NCI-H128 (cell line): ENCODE measurements at regions not wholly inside any gene's neighbourhood (a gene's known extent, or its start where the extent isn't known, plus 50 kb on each side); places are given as distances from the start of the nearest gene placed in this dataset.

Source experiments
- DNase-seq: peaks from one replicate; lab custom pipeline; 2025; ENCODE audit not compliant: unreplicated experiment; lab: John Stamatoyannopoulos, UW

DNA sequence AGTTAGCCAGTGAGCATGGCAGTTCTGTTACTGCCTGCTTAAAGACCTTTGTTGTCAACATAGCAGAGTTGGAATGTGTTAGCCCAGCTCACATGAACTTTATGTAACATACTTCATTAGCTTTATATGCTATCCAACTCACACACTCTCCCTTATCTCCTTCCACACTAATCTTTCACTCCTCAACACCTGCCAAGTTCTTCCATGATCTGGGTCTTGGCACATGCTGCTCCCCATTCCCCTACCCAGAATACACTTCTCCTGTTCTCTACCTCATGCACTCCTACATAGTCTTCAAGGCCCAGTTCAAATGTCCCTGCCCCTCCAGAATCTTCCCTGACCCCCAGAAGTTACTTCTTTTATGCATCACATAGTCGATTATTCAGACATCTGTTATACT, 179.3 kb downstream of the KATNAL1 start:
- no peak for DNase-seq

DNA sequence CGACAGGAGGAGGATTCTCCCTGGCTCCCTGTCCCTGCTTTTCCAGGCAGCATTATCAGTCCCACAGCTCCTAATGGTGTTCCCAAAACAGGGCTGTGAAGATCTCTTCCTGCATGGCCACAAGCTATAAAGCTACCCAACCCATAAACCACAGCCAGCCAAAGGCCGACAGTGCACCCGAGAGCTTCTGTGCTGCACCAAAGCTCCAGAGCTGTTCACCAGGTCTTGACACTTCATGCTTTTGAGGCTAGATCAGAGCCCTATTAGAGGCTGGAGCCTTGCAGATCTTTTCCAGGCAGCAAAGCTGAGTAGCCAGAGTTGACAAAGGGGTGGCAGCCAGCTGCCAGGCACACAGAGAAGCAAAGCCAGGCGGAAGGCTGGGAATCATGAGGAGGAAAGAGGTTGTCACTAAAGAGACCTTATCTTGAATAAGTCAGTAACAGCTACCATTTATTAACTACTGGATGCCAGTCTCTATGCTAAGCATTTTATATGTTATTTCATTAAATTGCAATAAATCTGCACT, 180.4 kb downstream of the KATNAL1 start:
- no peak for DNase-seq

DNA sequence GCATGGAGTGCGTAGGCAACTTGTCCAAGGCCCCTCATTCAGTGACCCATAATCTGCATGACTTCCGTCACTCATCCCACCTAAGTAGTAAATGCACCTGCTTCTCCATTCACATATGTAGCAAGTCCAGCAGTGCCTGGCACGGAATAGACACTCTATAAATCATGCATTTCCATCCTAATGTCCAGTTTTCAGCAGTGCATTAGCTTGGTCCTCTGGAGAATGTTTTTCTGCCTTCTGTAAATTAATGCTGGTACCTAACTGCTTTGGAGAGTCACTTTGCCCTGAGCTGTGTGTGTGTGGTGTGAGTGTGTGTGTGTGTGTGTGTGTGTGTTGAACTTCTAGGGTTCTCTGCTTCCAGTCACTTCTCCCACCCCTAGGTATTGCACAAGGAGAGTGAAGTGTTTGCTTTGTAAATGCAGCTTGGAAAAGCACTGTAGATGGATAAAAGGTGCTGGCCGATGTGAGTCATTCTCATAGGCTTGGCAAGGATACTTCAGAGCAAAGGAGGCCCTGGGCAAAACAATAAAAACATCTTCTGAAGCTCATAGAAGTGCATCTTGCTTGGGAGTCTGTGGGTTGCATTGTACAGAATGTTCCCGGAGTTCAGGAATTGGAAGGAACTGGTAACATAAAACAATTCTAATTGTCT, 181.8 kb downstream of the KATNAL1 start:
- peak; percentile 6 for DNase-seq

DNA sequence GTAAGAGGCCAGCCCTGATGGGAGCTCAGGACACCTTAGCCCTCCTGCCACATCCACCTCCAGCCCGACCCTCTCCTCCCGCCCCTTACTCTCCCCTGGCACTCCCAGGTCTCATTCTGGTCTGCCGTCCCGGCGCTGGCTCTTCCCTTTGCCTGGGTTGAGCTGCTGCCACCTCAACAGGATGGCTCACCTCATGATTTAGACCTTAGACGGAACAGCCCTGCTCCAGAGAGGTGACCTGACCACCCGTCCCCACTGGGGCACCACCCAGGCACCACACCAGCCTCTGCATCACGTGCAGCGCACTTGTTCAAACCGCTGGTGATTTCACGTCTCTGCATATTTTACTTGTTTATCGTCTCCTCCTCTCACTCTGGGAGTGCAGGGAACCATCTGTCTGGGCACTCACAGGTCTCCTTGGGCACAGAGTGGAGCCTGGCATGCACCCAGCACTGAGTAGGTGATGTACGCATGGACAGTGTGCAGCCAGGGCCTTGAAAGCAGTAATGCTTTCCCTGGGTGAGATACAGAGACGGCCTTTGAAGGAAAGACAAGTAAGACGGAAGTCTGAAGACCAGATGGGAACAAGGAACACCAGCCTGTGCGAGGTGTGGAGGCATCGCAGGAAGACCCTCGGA, 183.1 kb downstream of the KATNAL1 start:
- DNase-seq, result no peak

DNA sequence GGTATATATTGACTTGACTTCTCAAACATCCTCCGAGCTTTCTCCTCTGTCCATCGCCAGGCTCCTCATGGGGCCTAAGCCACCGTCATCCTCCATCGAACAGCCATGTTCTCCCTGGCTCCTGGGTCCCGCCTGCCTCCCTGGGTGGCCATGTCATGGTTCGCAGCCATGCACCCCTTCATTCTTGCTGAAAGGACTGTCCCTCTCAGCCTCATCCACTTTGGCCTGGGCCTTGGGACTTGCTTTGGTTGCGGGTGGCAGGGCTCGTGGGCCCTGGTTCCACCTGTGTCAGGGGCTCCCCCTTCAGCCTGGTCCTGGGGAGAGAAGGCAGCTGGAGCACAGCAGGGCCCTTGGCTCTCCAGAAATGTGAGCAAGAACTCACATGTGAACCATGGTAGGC, 183.8 kb downstream of the KATNAL1 start:
- no peak for DNase-seq

DNA sequence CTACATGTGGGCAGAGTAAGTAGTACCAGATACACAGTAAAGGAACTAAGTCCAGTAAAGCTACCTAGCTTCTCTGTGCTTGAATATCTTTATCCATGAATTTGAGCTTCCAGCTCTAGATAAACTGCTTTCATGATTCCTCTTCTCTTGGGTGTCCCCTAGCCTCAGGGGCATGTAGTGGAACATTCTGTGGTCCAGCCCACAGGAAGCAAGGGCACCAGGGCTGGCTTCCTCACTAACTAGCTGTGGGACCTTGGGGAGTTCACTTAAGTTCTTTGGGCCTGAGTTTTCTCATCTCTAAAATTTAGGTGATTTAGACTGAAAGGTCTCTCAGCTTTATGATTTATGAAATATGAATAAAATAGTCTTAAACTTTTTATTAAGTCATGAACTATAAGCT, 185.7 kb downstream of the KATNAL1 start:
- no peak for DNase-seq

DNA sequence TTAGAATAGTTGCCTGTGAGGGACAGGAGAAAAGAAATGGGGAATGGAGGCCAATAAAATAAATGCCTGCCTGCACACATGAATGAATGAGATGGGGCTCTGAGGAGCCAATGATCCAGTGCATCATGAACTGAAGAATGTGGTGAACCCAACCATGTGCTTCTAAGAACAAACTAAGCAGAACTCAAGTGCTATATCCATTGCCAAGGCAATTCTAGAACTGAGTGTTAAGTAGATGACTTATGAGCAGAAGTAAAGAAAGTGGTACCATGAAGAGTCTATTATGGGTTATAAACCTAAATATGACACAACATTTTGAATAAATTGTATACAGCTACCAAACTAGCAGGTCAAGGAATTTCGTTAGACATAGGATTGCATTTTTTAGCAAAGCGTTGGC, 186.1 kb downstream of the KATNAL1 start:
- DNase-seq, result no peak

DNA sequence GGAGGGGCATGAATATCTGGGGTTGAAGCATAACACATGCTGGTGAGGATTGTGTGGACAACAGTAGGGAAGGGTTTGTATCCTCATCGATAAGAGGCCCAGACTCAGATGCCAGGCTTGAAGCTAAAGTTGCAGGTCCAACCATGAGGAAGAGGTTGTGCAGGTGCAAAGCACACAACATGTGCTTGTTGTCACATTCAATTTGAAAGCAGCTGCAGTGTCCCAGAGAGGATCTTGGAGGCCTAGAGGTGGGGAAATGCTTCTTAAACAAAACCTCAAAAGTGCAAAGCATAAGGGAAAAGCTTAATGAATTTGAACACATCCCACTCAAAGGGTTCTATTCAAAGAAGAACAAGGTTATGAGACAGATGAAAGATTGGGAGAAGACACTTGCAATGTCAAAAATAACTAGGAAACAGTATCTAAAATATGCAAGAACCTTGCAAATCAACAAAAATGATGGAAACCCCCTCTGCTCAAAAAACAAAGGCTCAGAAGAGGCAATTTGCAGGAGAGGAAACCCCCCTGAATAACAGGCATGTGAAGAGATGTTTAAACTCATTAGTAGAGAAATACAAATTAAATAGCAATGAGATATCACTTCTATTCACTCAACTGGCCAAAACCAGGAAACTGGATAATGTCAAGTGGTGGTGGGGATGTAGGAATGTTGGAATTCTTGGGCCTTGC, 187.1 kb downstream of the KATNAL1 start:
- no peak for DNase-seq

DNA sequence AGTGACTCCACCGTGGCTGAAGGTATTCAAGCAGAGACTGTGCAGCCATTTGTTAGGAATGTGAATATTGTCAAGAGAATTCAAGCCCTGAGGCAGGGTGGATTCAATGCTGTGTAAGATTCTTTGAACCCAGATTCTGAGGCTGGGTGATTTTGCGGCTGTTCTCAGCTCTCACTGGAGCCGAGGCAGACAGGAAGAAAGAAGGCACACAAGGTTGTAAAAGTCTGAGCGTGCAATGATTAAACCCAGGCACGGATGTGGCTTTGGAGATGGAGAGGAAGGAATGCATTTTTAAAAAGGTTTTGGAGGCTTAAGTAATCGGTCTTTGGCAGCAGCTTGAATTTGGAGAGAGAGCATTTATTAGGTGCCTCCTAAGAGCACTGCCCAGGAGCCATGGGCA, 187.9 kb downstream of the KATNAL1 start:
- DNase-seq, result no peak

DNA sequence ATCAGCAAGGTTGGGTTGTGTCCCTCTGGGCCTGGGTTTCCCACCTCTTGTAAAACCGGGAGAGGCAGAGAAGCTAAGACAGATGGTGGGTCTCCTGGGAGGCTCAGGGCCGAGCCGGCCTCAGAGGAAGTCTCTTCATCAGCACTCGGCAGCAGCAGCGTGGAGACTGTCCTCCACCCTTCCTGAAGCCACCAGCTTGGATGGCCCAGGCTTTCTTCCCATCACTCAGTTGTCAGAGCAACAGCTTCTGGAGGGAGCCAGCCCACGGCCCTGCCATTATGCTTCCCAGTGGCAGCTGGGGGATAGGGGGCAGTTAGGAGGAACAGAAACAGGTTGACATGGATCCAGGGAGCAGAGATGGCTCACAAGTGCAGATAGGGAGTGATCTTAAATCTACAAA, 191.0 kb downstream of the KATNAL1 start:
- no peak for DNase-seq

DNA sequence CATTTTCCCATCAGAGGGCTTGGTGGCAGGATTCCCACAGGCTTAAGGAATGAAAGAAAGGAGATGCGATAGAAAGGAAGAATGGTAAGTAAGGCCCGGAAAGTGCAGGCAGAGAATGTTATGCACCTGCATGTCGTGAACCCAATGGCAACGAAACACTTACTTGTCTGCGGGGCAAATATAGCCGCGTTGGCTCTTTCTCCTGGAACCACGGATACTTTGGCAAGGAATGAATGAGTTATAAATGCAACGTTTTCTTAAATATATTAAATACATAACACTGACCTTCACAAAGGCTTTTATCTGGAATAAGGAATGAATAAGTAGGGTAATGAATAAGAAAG, 192.1 kb downstream of the KATNAL1 start:
- no peak for DNase-seq

DNA sequence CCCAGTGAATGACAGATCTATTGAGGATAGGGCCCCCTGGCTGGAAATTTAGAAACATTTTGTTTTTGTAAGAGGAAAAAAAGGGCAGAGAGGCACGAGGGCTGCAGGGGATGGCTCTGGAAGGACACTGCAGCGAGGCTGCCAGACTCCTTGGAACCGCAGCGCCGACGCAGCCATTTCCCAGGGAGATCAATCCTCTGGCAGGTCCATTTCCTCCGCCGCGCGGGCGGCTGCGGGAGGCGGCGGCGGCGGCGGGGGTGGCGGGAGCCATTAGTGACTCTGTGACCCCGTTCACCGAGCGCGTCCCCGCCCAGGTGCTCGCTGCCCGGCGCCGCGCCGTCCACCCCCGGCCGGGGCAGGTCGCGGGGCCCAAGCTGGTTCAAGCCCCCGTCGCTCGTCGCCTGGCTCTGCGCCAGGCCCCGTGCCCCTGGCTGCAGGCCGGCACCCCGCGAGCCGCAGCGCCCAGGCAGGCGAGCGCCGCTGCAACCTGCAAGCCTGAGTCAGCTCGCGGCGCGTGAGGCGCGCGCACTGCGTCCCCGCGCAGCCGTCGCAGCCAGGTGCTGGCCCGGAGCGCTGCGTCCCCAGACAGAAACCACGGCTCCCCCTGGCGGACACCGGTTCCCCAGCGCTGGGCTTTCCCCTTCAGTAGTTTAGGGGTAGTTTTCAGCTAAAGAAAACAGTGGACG, 192.6 kb downstream of the KATNAL1 start:
- DNase-seq, result peak; percentile 70

DNA sequence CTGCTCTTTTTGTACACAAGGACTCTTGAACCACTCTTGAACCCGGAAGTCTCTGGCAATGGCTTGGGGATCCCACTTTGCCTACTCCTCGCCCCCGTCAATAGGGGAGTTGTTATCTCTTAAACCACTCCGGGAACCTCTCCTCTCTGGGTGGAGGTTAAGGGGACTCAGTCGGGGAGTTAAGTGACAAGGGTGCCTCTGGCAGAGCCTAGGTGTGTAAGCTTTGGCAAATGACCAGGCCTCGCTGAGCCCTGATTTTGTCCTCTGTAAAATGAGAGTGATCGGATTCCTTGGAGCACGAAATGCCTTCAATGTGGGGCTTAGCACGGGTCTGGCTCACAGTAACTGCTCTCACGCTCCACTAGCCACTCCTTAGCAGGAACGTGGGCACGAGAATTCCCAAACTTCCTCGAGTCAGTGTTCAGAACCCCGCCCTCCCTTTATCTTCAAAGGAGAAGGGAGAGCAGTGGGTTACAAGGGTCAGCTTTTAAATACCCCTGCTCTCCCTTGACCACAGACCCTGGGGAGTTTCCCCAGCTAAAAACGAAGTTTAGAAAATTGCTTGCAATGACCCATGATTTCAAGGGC, 193.3 kb downstream of the KATNAL1 start:
- no peak for DNase-seq

DNA sequence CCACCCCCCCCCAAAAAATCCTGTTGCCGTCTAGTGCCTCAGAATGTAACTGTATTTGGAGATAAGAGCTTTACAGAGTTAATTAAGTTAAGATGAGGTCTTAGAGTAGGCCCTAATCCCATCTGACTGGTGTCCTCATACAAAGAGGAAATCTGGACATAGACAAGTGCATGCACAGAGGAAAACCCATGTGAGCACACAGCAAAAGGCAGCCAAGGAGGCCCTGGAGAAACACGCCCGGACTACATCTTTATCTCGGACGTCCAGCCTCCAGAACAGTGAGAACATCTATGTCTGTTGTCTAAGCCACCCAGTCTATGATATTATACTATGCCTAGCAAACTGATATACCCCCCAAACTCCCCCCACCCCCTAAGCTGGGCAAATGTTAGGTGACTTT, 193.8 kb downstream of the KATNAL1 start:
- DNase-seq, result no peak

DNA sequence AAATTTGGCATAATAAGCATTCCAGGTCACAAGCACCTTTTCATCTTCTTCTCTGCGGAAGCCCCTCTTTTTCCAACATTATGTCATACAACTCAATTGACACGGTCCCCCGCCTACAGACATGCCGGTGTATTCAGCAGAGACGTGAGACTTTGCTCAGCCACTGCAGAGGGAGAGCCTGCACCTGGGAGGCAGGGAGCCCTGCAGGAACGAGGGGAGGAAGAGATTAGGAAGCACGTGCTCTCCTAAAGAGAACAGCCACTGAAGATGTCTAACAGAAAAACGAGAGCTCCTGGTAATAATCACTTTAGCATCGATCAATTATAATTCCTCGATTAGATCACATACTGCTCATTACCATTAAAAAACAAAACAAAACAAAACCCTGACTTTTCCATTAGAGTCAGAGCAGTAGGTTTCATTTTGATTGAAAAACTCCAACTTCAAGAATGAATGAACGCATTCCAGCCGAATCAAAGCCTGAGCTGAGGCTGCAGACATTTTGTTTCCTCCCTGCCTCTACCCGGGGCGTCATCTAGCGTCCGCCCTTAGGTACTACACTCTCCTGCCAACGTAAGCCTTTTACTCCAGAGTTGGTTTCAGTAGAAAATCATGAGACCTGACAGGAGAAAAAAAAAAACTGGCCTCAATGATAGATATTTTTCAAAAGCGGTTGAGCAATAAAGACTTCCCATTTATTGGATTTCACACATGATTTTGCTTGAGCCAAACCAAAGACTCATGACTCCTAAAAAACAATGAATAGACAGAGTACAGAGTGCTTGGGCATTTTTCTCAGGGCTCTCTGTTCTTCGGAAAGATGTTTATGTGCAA, 194.5 kb downstream of the KATNAL1 start:
- peak; percentile 58 for DNase-seq

DNA sequence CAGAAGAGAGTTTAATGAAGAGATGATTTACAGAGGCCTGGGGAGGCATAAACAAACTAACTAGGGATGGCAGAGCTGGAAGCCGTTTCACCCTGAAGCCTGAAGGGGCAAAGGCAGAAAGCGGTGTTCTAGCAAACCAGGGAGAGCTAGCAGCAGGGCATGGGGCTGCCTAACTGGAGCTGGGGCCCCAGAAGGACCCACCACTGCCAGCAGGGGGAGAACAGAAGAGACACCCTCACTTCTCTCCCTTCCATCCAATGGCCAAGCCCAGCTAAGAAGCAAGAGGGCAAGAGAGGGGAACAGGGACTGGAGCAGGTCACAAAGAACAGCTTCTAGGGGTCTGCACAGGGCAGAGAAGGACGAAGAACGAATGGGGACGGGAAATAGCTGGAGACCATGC, 195.5 kb downstream of the KATNAL1 start:
- no peak for DNase-seq

DNA sequence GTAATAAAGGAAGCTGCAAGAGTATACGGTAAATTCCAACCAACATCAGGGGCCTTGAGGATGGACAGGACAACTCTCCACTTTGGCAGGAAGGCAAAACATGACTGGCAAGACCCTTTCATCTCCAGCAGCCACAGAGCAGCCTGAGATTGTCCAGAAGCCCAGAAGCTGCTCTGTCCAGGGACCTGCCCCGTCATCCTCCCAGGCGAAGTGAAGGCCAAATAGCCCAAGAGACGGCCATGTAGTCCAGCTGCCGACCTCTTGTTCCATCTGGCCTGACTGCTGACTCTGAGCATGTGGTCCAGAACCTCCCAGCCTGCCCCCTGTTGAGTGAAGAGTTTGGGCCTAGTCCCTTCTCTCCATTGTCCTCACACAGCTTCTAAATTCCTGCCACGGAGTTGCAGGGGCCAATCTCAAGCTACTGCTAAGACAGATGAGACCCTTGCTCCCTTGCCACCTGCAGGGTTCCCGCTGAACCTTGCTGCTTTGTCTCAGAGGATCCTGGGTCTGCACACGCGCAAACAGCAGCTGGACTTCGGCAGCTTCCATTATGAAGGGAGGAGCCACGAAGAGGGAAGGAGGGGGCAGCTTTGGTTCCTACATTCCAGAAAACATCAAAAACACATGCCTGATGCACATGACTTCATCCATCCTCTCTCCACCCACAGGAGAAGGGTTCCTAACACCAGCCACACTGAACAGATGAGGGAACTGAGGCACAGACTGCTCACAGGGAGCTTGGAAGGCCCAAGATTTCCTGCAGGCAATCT, 196.9 kb downstream of the KATNAL1 start:
- DNase-seq, result no peak

DNA sequence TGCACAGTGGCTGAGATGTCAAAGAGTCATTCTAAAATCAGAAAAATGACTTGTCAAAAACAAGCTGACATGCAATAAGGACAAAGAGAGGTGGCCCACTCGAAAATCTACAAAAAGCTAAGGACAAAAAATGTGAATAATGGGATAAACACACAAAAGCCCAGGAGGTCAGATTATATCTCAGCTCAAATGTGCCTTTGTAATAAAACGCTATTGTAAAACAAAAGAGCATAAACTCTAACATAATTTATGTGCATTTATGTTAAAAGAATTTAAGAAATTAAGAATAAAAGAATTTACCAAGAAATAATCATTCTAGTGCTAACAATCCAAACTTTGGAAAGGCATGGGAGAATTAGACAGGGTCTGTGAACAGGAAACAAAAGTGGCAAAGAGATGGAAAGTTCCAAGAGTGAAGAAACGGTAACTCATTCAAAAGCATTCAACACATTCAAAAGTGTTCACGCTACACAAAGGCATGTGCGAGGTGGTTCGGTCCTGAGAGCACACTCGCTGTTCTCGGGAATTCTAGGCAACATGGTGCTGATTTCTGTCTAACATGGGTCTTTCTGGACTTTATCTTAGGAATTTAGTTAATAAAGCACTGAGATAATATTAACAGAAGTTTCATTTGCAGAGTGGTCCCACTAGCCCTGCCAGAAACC, 197.7 kb downstream of the KATNAL1 start:
- no peak for DNase-seq

DNA sequence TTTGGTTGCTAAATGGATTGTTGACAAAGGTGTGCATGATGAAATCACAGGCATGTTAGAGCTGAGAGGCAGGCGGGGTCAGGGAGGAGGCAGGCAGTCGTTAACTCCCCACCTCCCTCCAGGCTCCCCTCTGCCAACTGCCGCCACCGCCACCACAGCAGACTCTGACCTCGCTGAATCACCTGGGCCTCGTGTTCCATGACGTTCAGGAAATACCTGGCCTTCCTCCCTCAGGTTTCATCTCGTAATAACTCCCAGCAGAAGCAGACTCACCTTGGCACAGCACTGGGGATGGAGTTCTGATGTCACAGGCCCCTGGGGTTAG, 198.5 kb downstream of the KATNAL1 start:
- no peak for DNase-seq
